HG03103 (cell line): ENCODE measurements at regions not wholly inside any gene's neighbourhood (a gene's known extent, or its start where the extent isn't known, plus 50 kb on each side); places are given as distances from the start of the nearest gene placed in this dataset.

Source experiments
- ATAC-seq: cut with Tn5 transposase; IDR thresholded peaks from one replicate; pipeline ENCODE4 v1.9.1; 2021; ENCODE audit warnings: low read depth; ENCODE audit not compliant: unreplicated experiment

- no peak for ATAC-seq
These were observed 910.4 kb downstream of the METTL15 start for GRCh38 chr11:29018631-29019030.

GRCh38 chr11:29017941-29018340, 909.8 kb downstream of the METTL15 start:
- no peak for ATAC-seq

- ATAC-seq = no peak
These were observed 904.3 kb downstream of the METTL15 start for GRCh38 chr11:29012507-29012906.

- ATAC-seq = no peak
These were observed 901.2 kb downstream of the METTL15 start for GRCh38 chr11:29009426-29009825.

GRCh38 chr11:29008481-29008880, 900.3 kb downstream of the METTL15 start:
- ATAC-seq = no peak

- no peak for ATAC-seq
These were observed 898.5 kb downstream of the METTL15 start for GRCh38 chr11:29006668-29007067.

GRCh38 chr11:29005401-29005980, 897.3 kb downstream of the METTL15 start:
- ATAC-seq = no peak

GRCh38 chr11:29002816-29003215, 894.6 kb downstream of the METTL15 start:
- no peak for ATAC-seq

GRCh38 chr11:28999620-29000019, 891.4 kb downstream of the METTL15 start:
- ATAC-seq = no peak

- no peak for ATAC-seq
These were observed 884.8 kb downstream of the METTL15 start for GRCh38 chr11:28992996-28993395.

- ATAC-seq = no peak
These were observed 876.0 kb downstream of the METTL15 start for GRCh38 chr11:28984231-28984630.

- no peak for ATAC-seq
These were observed 875.6 kb downstream of the METTL15 start for GRCh38 chr11:28983780-28984179.

GRCh38 chr11:28981381-28981780, 873.2 kb downstream of the METTL15 start:
- no peak for ATAC-seq

GRCh38 chr11:28976801-28977145, 868.6 kb downstream of the METTL15 start:
- no peak for ATAC-seq

GRCh38 chr11:28976012-28976800, 868.0 kb downstream of the METTL15 start:
- no peak for ATAC-seq

- no peak for ATAC-seq
These were observed 861.6 kb downstream of the METTL15 start for GRCh38 chr11:28969832-28970231.

GRCh38 chr11:28966951-28967350, 858.8 kb downstream of the METTL15 start:
- no peak for ATAC-seq

GRCh38 chr11:28965819-28966218, 857.6 kb downstream of the METTL15 start:
- no peak for ATAC-seq

- no peak for ATAC-seq
These were observed 856.6 kb downstream of the METTL15 start for GRCh38 chr11:28964811-28965210.

- ATAC-seq = no peak
These were observed 855.0 kb downstream of the METTL15 start for GRCh38 chr11:28963187-28963586.

GRCh38 chr11:28962502-28962901, 854.3 kb downstream of the METTL15 start:
- no peak for ATAC-seq

GRCh38 chr11:28961726-28962125, 853.5 kb downstream of the METTL15 start:
- ATAC-seq = no peak
